Thyroid gland (tissue), 4 donors: ENCODE measurements at regions not wholly inside any gene's neighbourhood (a gene's known extent, or its start where the extent isn't known, plus 50 kb on each side); places are given as distances from the start of the nearest gene placed in this dataset.

ENCODE experiments used
- DNase-seq, 2 donors: peaks; one replicate each; pipeline ENCODE4 v3.0.0-alpha.2; 2019
- H3K27ac ChIP-seq, 3 donors: fragments of 200-600 bp; sonication (generic); 1 replicate in 2 of 3; 2 replicates in 1 of 3; pipeline ENCODE4 v1.5.1; 2016 to 2019; ENCODE audit warnings: mild to moderate bottlenecking in 1 of 3, moderate library complexity in 1 of 3
- H3K27me3 ChIP-seq: fragments of 200-600 bp; sonication (generic); one replicate; pipeline ENCODE4 v1.5.1; 2019
- H3K36me3 ChIP-seq, 2 donors: fragments of 200-600 bp; sonication (generic); one replicate each; pipeline ENCODE4 v1.5.1; 2016 to 2019
- H3K4me1 ChIP-seq, 2 donors: fragments of 200-600 bp; sonication (generic); one replicate each; pipeline ENCODE4 v1.5.1; 2017 to 2019
- H3K4me3 ChIP-seq, 3 donors: fragments of 200-600 bp; sonication (generic); replicated peaks in 1 of 3; 1 replicate in 2 of 3; 2 replicates in 1 of 3; pipeline ENCODE4 v1.5.1; 2016; ENCODE audit warnings: mild to moderate bottlenecking in 1 of 3
- H3K9me3 ChIP-seq: fragments of 200-600 bp; sonication (generic); one replicate; pipeline ENCODE4 v1.5.1; 2017
- POLR2A ChIP-seq, 2 donors: fragments of 450-650 bp; IDR thresholded peaks; one replicate each; pipeline ENCODE4 v1.6.1; 2017; ENCODE audit warnings: antibody characterized with exemption in 2 of 2, mild to moderate bottlenecking in 2 of 2, moderate library complexity in 1 of 2
- WGBS, 2 donors: methylation state at CpG; one replicate each; pipeline ENCODE4 v1.1.5; 2017; 5-methylcytosine and 5-hydroxymethylcytosine counted together
- intact Hi-C: fragments of 100-400 bp; cut with DNase I; formaldehyde crosslinking; loops from one replicate; pipeline ENCODE4 v1.15.1; 2023
- TF ChIP-seq, protein P1 (sequence below), 6 experiments: fragments of 200-600 bp in 3 of 6; fragments of 450-650 bp in 3 of 6; sonication (generic) in 3 of 6; IDR thresholded peaks; one replicate each; pipeline ENCODE4 v1.5.1; 2016 to 2019; ENCODE audit warnings: antibody characterized with exemption in 6 of 6, mild to moderate bottlenecking in 2 of 6, inconsistent platforms in 1 of 6, moderate library complexity in 1 of 6

DNA sequence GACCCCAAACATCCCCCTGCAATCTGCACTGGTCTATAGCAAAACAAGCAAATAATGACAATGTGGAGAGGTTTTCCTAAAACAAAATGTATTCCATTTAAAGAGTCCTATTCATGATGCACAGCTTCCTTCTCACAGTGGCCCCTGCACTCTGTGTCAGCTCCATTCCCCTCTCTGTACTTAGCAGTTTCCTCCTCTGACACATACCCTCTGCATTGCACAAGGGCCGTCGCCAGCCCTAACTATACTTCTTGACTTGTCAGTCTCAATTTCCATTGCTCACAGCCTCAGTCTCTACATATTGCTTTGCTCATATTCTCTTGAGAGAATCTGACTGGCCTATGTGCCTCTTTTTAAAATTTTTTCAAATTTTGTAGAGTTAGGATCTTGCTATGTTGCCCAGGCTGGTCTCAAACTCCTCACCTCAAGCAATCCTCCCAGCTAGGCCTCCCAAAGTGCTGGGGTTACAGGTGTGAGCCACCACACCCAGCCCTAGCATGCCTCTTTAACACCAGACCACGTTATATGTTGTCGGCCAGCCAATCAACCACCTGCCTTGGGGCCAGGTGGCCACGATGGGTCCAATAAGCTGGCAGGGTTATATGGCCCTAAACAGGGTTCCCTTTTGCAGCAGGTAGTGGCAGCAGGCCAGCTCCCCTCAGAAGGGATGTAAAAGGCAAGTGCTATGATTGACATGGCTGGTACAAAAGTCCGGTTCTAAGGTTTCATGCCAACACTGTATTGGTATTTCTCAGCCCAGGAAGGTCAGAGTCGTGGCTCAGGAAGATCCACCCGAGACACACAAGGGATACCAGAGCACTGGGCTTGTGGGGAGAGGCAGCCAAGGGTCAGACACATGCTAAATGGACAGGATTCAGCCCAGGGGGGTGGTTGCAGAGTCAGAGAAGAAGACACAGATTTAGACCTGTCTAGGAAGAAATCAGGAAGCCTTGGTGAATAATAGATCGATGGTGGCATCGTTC is 59.0 kb upstream of the SMAD3 start:
- DNase-seq: no peak
- Histone ChIP-seq H3K9me3 (no peaks in the 10 kb centered on the region), H3K27ac (no peak overlapping the region), H3K4me1 (no peaks in the 10 kb centered on the region), H3K27me3 (no peaks in the 10 kb centered on the region), H3K4me3 (no peak overlapping the region), H3K36me3 (no peaks in the 10 kb centered on the region)
- intact Hi-C loops: no loop called here
- TF ChIP-seq, protein P1, sequence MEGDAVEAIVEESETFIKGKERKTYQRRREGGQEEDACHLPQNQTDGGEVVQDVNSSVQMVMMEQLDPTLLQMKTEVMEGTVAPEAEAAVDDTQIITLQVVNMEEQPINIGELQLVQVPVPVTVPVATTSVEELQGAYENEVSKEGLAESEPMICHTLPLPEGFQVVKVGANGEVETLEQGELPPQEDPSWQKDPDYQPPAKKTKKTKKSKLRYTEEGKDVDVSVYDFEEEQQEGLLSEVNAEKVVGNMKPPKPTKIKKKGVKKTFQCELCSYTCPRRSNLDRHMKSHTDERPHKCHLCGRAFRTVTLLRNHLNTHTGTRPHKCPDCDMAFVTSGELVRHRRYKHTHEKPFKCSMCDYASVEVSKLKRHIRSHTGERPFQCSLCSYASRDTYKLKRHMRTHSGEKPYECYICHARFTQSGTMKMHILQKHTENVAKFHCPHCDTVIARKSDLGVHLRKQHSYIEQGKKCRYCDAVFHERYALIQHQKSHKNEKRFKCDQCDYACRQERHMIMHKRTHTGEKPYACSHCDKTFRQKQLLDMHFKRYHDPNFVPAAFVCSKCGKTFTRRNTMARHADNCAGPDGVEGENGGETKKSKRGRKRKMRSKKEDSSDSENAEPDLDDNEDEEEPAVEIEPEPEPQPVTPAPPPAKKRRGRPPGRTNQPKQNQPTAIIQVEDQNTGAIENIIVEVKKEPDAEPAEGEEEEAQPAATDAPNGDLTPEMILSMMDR (IDR thresholded peaks at IDR 0.05): no peak
- no peak for TF ChIP-seq POLR2A (IDR thresholded peaks at IDR 0.05)
- WGBS, 2 donors: 84 to 91% methylated on average over 9 to 10 of the region's 10 CpGs

DNA sequence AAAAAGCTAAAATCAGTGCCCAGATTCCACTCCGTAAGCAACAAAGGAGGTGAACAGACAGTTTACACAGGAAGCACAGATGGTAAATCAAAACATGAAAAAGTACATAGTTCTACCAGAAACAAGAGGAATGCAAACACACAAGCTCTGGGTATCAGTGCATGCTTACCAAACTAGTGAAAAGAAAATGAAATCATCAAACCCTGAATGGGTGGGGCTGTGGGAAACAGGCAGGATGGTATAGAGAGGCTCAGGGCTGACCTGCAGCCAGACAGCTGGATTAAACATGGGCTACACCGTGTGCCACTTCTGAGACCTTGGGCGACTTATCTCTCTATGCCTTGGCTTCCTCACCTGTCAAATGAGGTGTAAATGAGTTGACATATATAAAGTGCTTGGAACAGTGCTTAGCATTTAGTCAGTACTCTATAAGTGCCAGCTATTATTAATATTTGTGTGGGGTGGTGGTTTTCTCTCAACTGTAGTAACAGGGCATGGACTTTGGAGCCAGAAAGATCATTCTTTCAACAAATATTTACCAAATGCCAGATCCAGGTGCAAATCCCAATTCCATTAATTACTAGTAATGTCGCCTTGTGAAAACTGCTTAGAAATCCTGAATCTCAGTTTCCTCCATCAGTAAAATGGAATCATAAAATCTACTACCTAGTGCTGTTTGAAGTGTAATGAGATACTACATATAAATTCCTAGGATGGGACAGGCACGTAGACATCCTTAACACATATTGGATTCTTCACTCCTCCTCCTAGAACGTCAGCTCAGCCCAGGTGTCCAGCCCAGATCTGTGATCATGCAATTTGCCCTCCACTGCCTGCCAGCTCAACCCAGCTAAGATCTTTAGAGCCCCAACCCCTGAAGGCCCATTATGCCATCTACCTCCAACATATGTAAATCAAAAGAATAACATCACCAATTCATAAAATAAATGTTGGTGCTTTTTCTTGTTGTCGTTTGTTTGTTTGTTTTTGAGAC is 55.5 kb upstream of the SMAD3 start:
- Histone ChIP-seq H3K36me3 (no peaks in the 10 kb centered on the region), H3K9me3 (no peaks in the 10 kb centered on the region), H3K27me3 (no peaks in the 10 kb centered on the region), H3K4me3 (no peak overlapping the region), H3K27ac (no peak overlapping the region), H3K4me1 (no peaks in the 10 kb centered on the region)
- WGBS, 2 donors: 88 to 91% methylated on average over 7 of the region's 7 CpGs
- no peak for DNase-seq
- intact Hi-C loops: no loop called here
- TF ChIP-seq, protein P1 (IDR thresholded peaks at IDR 0.05): no peak
- no peak for TF ChIP-seq POLR2A (IDR thresholded peaks at IDR 0.05)

DNA sequence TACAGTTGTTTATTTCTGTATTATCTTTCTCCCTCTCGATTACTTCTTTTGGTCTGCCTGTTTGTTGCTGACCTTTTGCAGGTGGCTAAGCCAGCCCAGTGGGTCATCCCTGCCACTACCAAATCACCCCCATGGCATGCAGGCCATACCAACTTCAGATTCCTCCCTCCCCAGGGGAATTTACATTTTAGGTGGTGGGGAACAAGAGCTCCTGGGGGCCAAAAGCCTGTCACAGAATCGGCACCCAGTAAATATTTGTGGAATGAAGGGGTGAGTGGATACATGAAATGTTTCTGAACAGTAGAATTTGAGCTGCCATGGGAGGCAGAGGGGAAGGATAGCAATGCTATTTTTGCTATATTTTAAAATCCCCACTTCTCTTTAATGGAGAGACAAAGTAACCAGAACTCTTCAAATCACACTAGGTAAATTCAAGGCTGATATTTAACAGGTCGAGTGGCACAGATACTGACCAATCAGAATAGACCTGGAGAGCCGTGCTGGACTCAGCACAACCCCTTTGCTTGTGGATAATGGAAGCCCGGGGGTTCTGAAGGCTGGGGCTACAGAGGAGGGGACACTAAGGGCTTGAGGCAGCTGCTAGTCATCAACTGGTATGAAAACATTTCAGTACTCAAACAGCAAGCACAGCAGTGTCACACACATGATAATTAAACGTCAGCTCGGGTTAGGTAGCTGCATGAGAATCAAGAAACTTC is 54.3 kb upstream of the SMAD3 start:
- H3K4me3 ChIP-seq: no peak overlapping the region
- H3K27ac ChIP-seq: no peak overlapping the region
- intact Hi-C loops: no loop called here
- no peak for TF ChIP-seq POLR2A (IDR thresholded peaks at IDR 0.05)
- TF ChIP-seq, protein P1 (IDR thresholded peaks at IDR 0.05): no peak
- WGBS, 2 donors: 77 to 78% methylated on average over 7 of the region's 7 CpGs
- H3K9me3 ChIP-seq: no peaks in the 10 kb centered on the region
- no peaks in the 10 kb centered on the region for H3K4me1 ChIP-seq
- DNase-seq: no peak
- H3K27me3 ChIP-seq: no peaks in the 10 kb centered on the region
- no peaks in the 10 kb centered on the region for H3K36me3 ChIP-seq

DNA sequence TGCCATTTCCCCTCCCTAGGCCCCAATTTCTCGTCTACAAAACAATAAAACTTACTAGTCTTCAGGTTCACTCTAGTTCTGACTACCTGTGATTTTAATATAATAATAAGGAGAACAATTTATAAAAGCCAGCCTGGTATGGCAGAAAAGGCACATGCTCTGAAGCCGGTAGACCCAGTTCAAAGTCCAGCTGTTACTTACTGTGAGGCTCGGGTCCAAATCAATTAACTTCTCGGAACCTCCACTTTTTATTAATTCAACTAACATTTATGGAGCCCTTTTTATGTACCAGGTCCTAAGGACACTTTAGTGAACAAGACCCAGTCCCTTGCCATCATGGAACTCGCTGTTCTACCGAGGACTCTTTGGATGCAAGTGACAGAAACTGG is 53.8 kb upstream of the SMAD3 start:
- TF ChIP-seq POLR2A (IDR thresholded peaks at IDR 0.05): no peak
- TF ChIP-seq, protein P1 (IDR thresholded peaks at IDR 0.05): no peak
- Histone ChIP-seq H3K4me1 (no peaks in the 10 kb centered on the region), H3K27ac (no peak overlapping the region), H3K27me3 (no peaks in the 10 kb centered on the region), H3K36me3 (no peaks in the 10 kb centered on the region), H3K4me3 (no peak overlapping the region), H3K9me3 (no peaks in the 10 kb centered on the region)
- intact Hi-C loops: no loop called here
- no peak for DNase-seq
- 86 to 87% methylated on average over 6 of the region's 6 CpGs for WGBS, 2 donors
